ENCODE measurements at regions not wholly inside any gene's neighbourhood (a gene's known extent, or its start where the extent isn't known, plus 50 kb on each side); places are given as distances from the start of the nearest gene placed in this dataset.

- ChIA-PET POLR2A (interaction anchor here (0.6 kb wide), 1 partner anchor 34 kb away, joined by 3 read pairs; no protein-coding TSS in a partner anchor), CTCF (ENCODE audit: low intra/inter-chr PET ratio) (no interaction called here)
- in situ Hi-C loops (cut with MboI), result no loop called here
- Histone ChIP-seq H3K9me3 (replicated peaks; ENCODE audit: control insufficient read depth, insufficient read depth, low read depth, low read length) (no peaks in the 10 kb centered on the region), H3K79me2 (ENCODE audit: control insufficient read depth, insufficient read depth, low read length) (no peaks in the 10 kb centered on the region), H3K4me1 (replicated peaks in 1 of 2; ENCODE audit: control insufficient read depth in 2 of 2, insufficient read depth in 2 of 2, low read length in 2 of 2) (no peaks in the 10 kb centered on the region), H3K4me3 (no peak overlapping the region), H3K36me3 (ENCODE audit: control insufficient read depth, insufficient read depth, low read length) (no peaks in the 10 kb centered on the region), H3K27ac (ENCODE audit: extremely low read depth, low read depth, low read length) (no peak overlapping the region), H3K9ac (ENCODE audit: insufficient read depth in 1 of 2, low read depth in 2 of 2, low read length in 2 of 2) (no peak overlapping the region), H2AFZ (ENCODE audit: low read depth, low read length) (no peak overlapping the region), H3K27me3 (ENCODE audit: control insufficient read depth in 2 of 2, insufficient read depth in 2 of 2, low read length in 2 of 2) (no peaks in the 10 kb centered on the region), H4K20me1 (replicated peaks; ENCODE audit: control insufficient read depth, insufficient read depth, low read length) (no peaks in the 10 kb centered on the region), H3K9me1 (ENCODE audit: control insufficient read depth, insufficient read depth, low read length) (no peaks in the 10 kb centered on the region), H3K4me2 (ENCODE audit: insufficient read depth, low read length) (no peak overlapping the region)
- 0% methylated on average over 2 of the region's 2 CpGs for WGBS (ENCODE audit: insufficient coverage, low coverage, missing lambda C conversion rate)
- no peak for ATAC-seq
- FAIRE-seq, result no peak
- intact Hi-C loops (cut with micrococcal nuclease), result no loop called here
- no TSS peak for BruUV-seq (replicated peaks)
- DNase-seq (ENCODE audit: extremely low read depth in 1 of 4, low spot score in 3 of 4), result no peak
- TF ChIP-seq UBTF (IDR thresholded peaks at IDR 0.05; ENCODE audit: borderline replicate concordance in 1 of 2, low read depth in 2 of 2, low read length in 2 of 2) (no peak), ATF1 (CRISPR knock-in tag; IDR thresholded peaks at IDR 0.05) (no peak), ATF1 (tag; IDR thresholded peaks at IDR 0.05) (no peak), ZBTB11 (CRISPR knock-in tag; IDR thresholded peaks at IDR 0.05) (no peak), EHMT2 (IDR thresholded peaks at IDR 0.05) (no peak), PHB (CRISPR knock-in tag; IDR thresholded peaks at IDR 0.05) (no peak), AFF4 (CRISPR knock-in tag; IDR thresholded peaks at IDR 0.05) (no peak), CREB3 (tag; conservative IDR thresholded peaks at IDR 0.05; ENCODE audit: low read depth) (no peak), PTRF (tag; IDR thresholded peaks at IDR 0.05) (no peak), ZNF146 (CRISPR knock-in tag; IDR thresholded peaks at IDR 0.05; ENCODE audit: unreplicated experiment) (no peak), HMG20B (CRISPR knock-in tag; IDR thresholded peaks at IDR 0.05) (no peak), DDX20 (tag; IDR thresholded peaks at IDR 0.05; ENCODE audit: low read depth) (no peak), EGR1 (conservative IDR thresholded peaks at IDR 0.05) (no peak)
Measured at GRCh38 chr12:118746960-118747359, 234.4 kb upstream of the SRRM4 start.
